Activated naive CD4-positive, alpha-beta T cell treated with anti-CD3 and anti-CD28 coated beads for 36 hours (primary cell): ENCODE measurements at regions not wholly inside any gene's neighbourhood (a gene's known extent, or its start where the extent isn't known, plus 50 kb on each side); places are given as distances from the start of the nearest gene placed in this dataset.
"Not testable (repeated sequence)": the region's sequence is repeated elsewhere in the genome, so short reads cannot be mapped to it uniquely, and the experiment has no call there.

Experiments
- CTCF ChIA-PET: fragments of 350-600 bp; sonication (Branson Sonifier 250); formaldehyde crosslinking; loops from one replicate; lab custom pipeline; 2021; ENCODE audit warnings: antibody characterized with exemption; lab: Charles Lee
- DNase-seq: peaks from one replicate; pipeline ENCODE4 v3.0.0-alpha.2; 2020
- H3K27ac Mint-ChIP-seq: one replicate; pipeline ENCODE4 v1.8.0; 2021; ENCODE audit warnings: mild to moderate bottlenecking, mixed read lengths
- H3K27me3 Mint-ChIP-seq: one replicate; pipeline ENCODE4 v1.8.0; 2021; ENCODE audit warnings: low read depth, mixed read lengths
- H3K36me3 Mint-ChIP-seq: one replicate; pipeline ENCODE4 v1.8.0; 2021; ENCODE audit warnings: low read depth, mixed read lengths
- H3K4me1 Mint-ChIP-seq: one replicate; pipeline ENCODE4 v1.8.0; 2021; ENCODE audit warnings: low read depth, mixed read lengths
- H3K4me3 Mint-ChIP-seq: one replicate; pipeline ENCODE4 v1.8.0; 2021; ENCODE audit warnings: mild to moderate bottlenecking, moderate library complexity, mixed read lengths
- H3K9me3 Mint-ChIP-seq: one replicate; pipeline ENCODE4 v1.8.0; 2021; ENCODE audit warnings: mixed read lengths
- intact Hi-C: fragments of 100-400 bp; cut with micrococcal nuclease; formaldehyde crosslinking; loops from one replicate; pipeline ENCODE4 v1.15.1; 2023

GRCh38 chr10:42533866-42534265 is 104.5 kb downstream of the ZNF33B start:
- Mint-ChIP-seq H3K36me3 (peaks cover 54% of the 10 kb centered on the region), H3K9me3 (peaks cover 72% of the 10 kb centered on the region)
- DNase-seq, intact Hi-C loops, H3K4me3 Mint-ChIP-seq, CTCF ChIA-PET, H3K27ac Mint-ChIP-seq, H3K27me3 Mint-ChIP-seq, H3K4me1 Mint-ChIP-seq: not testable (repeated sequence)

GRCh38 chr10:42532996-42533395 is 105.4 kb downstream of the ZNF33B start:
- CTCF ChIA-PET: no interaction called here
- H3K36me3 Mint-ChIP-seq: peaks cover 48% of the 10 kb centered on the region
- H3K4me3 Mint-ChIP-seq: no peak overlapping the region
- no peaks in the 10 kb centered on the region for H3K4me1 Mint-ChIP-seq
- H3K9me3 Mint-ChIP-seq: peaks cover 67% of the 10 kb centered on the region
- DNase-seq: no peak
- intact Hi-C loops: no loop called here
- no peaks in the 10 kb centered on the region for H3K27me3 Mint-ChIP-seq
- no peak overlapping the region for H3K27ac Mint-ChIP-seq

DNA sequence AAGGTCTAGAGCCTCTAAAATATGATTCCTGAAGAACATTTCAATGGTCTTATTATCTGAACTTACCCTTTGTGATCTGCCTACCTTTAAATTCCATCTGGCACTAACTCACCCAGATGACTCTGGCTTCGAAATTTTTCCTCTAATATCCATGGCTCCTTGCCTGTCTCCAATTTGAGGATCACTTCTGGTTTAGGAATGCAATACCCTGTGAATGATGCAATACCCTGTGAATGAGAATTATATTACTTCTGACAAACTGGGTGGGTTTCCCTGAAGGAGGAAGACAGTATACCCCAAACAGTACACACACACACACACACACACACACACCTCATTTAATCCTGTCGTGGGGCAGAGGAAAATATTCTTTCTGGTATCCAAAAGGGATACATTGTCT is 115.3 kb downstream of the ZNF33B start:
- Mint-ChIP-seq H3K27ac (no peak overlapping the region), H3K4me3 (no peak overlapping the region), H3K9me3 (peaks cover 63% of the 10 kb centered on the region), H3K4me1 (no peaks in the 10 kb centered on the region), H3K27me3 (no peaks in the 10 kb centered on the region), H3K36me3 (peaks cover 70% of the 10 kb centered on the region)
- no peak for DNase-seq
- CTCF ChIA-PET: no interaction called here
- intact Hi-C loops: no loop called here

- H3K36me3 Mint-ChIP-seq: peaks cover 66% of the 10 kb centered on the region
- H3K27me3 Mint-ChIP-seq: no peaks in the 10 kb centered on the region
- intact Hi-C loops: loop anchor here (10.0 kb wide), 1 partner anchor 75 kb away; no protein-coding TSS in a partner anchor
- H3K27ac Mint-ChIP-seq: no peak overlapping the region
- peaks cover 77% of the 10 kb centered on the region for H3K9me3 Mint-ChIP-seq
- no peak for DNase-seq
- CTCF ChIA-PET: no interaction called here
- H3K4me1 Mint-ChIP-seq: peaks cover 2% of the 10 kb centered on the region
- H3K4me3 Mint-ChIP-seq: no peak overlapping the region
These were observed 118.5 kb downstream of the ZNF33B start for GRCh38 chr10:42519761-42520460.

- Mint-ChIP-seq H3K36me3 (peaks cover 60% of the 10 kb centered on the region), H3K27me3 (no peaks in the 10 kb centered on the region), H3K4me1 (peaks cover 2% of the 10 kb centered on the region), H3K27ac (no peak overlapping the region), H3K4me3 (no peak overlapping the region), H3K9me3 (peaks cover 75% of the 10 kb centered on the region)
- intact Hi-C loops: loop anchor here (10.0 kb wide), 1 partner anchor 76 kb away; no protein-coding TSS in a partner anchor
- no peak for DNase-seq
- CTCF ChIA-PET: no interaction called here
These were observed 119.3 kb downstream of the ZNF33B start for GRCh38 chr10:42519079-42519478.

DNA sequence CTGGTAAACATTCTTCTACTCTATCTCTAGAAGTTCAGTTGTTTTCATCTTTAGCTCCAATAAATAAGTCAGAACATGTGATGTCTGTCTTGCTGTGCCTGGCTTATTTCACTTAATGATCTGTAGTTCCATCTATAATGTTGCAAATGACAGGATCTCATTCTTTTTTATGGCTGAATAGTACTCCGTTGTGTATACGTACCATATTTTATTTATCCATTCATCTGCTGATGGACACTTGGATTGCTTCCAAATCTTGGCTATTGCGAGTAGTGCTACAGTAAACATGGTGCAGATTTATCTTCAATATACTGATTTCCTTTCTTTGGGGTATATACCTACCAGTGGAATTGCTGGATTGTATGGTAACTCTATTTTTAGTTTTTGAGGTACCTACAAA is 124.4 kb downstream of the ZNF33B start:
- H3K9me3 Mint-ChIP-seq: peaks cover 60% of the 10 kb centered on the region
- CTCF ChIA-PET: no interaction called here
- no peak overlapping the region for H3K4me3 Mint-ChIP-seq
- H3K27me3 Mint-ChIP-seq: no peaks in the 10 kb centered on the region
- peaks cover 2% of the 10 kb centered on the region for H3K4me1 Mint-ChIP-seq
- DNase-seq: no peak
- H3K36me3 Mint-ChIP-seq: peaks cover 23% of the 10 kb centered on the region
- H3K27ac Mint-ChIP-seq: no peak overlapping the region
- intact Hi-C loops: loop anchor here (10.0 kb wide), 1 partner anchor 81 kb away; no protein-coding TSS in a partner anchor

- Mint-ChIP-seq H3K4me1 (no peaks in the 10 kb centered on the region), H3K27me3 (no peaks in the 10 kb centered on the region), H3K36me3 (no peaks in the 10 kb centered on the region), H3K9me3 (peaks cover 8% of the 10 kb centered on the region), H3K4me3 (no peak overlapping the region), H3K27ac (no peak overlapping the region)
- CTCF ChIA-PET: no interaction called here
- DNase-seq: no peak
- intact Hi-C loops: no loop called here
These were observed 146.6 kb downstream of the ZNF33B start for GRCh38 chr10:42491801-42492200.

DNA sequence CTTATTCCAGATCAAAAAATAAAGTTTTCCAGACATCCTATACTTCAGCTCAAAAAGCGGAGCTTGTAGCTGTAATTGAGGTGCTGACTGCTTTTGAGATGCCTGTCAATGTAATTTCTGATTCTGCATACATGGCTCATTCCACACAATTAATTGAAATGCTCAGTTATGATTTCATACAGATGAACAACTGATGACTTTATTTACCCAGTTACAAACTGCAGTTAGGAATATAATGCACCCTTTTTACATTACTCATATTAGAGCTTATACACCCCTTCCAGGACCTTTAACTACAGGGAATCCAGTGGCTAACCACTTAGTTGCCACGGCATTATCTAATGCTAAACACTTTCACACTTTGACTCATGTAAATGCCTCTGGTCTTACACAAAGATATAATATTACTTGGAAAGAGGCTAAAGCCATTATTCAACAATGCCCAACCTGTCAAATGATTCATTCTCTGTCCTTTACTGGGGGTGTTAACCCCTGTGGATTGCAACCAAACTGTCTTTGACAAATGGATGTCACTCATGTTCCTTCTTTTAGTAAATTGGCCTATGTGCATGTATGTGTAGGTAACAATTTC is 147.3 kb downstream of the ZNF33B start:
- CTCF ChIA-PET: no interaction called here
- no peaks in the 10 kb centered on the region for H3K27me3 Mint-ChIP-seq
- H3K36me3 Mint-ChIP-seq: no peaks in the 10 kb centered on the region
- H3K9me3 Mint-ChIP-seq: peaks cover 9% of the 10 kb centered on the region
- no peaks in the 10 kb centered on the region for H3K4me1 Mint-ChIP-seq
- no peak overlapping the region for H3K27ac Mint-ChIP-seq
- DNase-seq: no peak
- intact Hi-C loops: no loop called here
- H3K4me3 Mint-ChIP-seq: no peak overlapping the region

DNA sequence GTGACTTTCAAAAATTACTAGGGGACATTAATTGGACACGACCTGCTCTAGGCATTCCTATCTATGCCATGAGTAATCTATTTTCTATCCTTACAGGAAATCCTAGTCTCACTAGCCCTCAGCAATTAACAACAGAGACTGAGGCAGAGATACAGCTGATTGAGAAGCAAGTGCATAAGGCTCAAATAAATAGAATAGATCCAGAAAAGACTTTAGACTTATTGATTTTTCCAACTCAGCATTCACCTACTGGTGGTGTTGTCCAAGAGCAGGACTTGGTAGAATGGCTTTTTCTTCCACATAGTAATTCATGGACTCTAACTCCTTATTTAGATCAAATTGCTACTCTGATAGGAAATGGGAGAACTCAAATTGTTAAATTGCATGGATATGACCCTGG is 148.0 kb downstream of the ZNF33B start:
- no peaks in the 10 kb centered on the region for H3K27me3 Mint-ChIP-seq
- H3K4me1 Mint-ChIP-seq: no peaks in the 10 kb centered on the region
- DNase-seq: no peak
- H3K36me3 Mint-ChIP-seq: no peaks in the 10 kb centered on the region
- H3K27ac Mint-ChIP-seq: no peak overlapping the region
- intact Hi-C loops: no loop called here
- CTCF ChIA-PET: no interaction called here
- H3K4me3 Mint-ChIP-seq: no peak overlapping the region
- H3K9me3 Mint-ChIP-seq: peaks cover 9% of the 10 kb centered on the region

DNA sequence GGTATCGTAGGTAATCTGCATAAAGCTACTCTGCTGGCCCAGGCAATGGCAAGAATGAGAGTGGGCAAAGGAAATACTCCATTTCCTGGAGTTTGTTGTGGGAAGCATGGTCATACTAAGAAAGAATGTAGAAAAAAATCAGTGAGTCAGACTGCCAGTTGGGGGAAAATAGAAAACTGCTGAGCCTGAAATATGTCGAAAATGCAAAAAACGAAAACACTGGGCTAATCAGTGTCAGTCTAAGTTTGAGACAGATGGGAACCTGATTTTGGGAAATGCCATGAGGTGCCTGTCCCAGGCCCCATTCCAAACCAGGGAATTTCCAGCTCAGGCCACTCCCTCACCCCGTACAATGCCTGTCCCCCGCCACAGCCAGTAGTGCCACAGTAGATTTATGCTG is 150.0 kb downstream of the ZNF33B start:
- no peak overlapping the region for H3K27ac Mint-ChIP-seq
- H3K36me3 Mint-ChIP-seq: no peaks in the 10 kb centered on the region
- H3K4me1 Mint-ChIP-seq: no peaks in the 10 kb centered on the region
- H3K9me3 Mint-ChIP-seq: peaks cover 9% of the 10 kb centered on the region
- intact Hi-C loops: no loop called here
- no peak for DNase-seq
- CTCF ChIA-PET: no interaction called here
- H3K4me3 Mint-ChIP-seq: no peak overlapping the region
- H3K27me3 Mint-ChIP-seq: no peaks in the 10 kb centered on the region

- peaks cover 9% of the 10 kb centered on the region for H3K27me3 Mint-ChIP-seq
- intact Hi-C loops: no loop called here
- no peak for DNase-seq
- no peaks in the 10 kb centered on the region for H3K4me1 Mint-ChIP-seq
- CTCF ChIA-PET: interaction anchor here (0.6 to 0.7 kb wide), 2 partner anchors 1006 to 1035 kb away, joined by 4 read pairs; no protein-coding TSS in a partner anchor
- H3K27ac Mint-ChIP-seq: no peak overlapping the region
- H3K36me3 Mint-ChIP-seq: no peaks in the 10 kb centered on the region
- no peak overlapping the region for H3K4me3 Mint-ChIP-seq
- peaks cover 6% of the 10 kb centered on the region for H3K9me3 Mint-ChIP-seq
These were observed 156.0 kb downstream of the ZNF33B start for GRCh38 chr10:42482411-42482810.

- Mint-ChIP-seq H3K4me1 (peaks cover 5% of the 10 kb centered on the region), H3K36me3 (no peaks in the 10 kb centered on the region), H3K27me3 (peaks cover 34% of the 10 kb centered on the region), H3K4me3 (no peak overlapping the region), H3K9me3 (no peaks in the 10 kb centered on the region), H3K27ac (no peak overlapping the region)
- CTCF ChIA-PET: no interaction called here
- intact Hi-C loops: no loop called here
- no peak for DNase-seq
These were observed 159.3 kb downstream of the ZNF33B start for GRCh38 chr10:42479057-42479456.

DNA sequence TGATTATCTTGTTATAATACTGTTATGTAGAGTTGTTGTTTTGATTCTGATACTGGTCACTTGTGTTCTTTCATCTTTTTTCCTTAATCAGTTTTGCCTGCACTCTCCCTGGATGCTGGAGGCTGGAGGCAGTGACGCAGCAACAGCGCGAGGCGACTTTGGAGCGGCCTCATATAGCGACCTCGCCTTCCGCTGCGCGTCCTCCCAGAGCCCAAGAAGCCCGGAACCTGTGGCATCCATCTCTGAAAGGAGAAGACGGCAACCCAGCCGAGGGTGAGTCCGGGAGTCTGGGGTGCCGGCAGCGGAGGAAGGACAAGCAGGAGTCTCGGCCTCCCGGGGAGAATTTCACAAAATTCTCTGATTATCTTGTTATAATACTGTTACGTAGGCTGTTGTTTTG is 161.2 kb downstream of the ZNF33B start:
- intact Hi-C loops: no loop called here
- no peak for DNase-seq
- CTCF ChIA-PET: no interaction called here
- H3K36me3 Mint-ChIP-seq: no peaks in the 10 kb centered on the region
- H3K4me3 Mint-ChIP-seq: no peak overlapping the region
- no peaks in the 10 kb centered on the region for H3K9me3 Mint-ChIP-seq
- H3K27me3 Mint-ChIP-seq: peaks cover 43% of the 10 kb centered on the region
- no peak overlapping the region for H3K27ac Mint-ChIP-seq
- peaks cover 5% of the 10 kb centered on the region for H3K4me1 Mint-ChIP-seq
